Retinal pigment epithelial cell (primary cell): ENCODE measurements at regions not wholly inside any gene's neighbourhood (a gene's known extent, or its start where the extent isn't known, plus 50 kb on each side); places are given as distances from the start of the nearest gene placed in this dataset.
A peak's percentile ranks its signal among the peaks of the same experiment; 100 is the strongest.

ENCODE experiments used
- DNase-seq: peaks from one replicate; pipeline ENCODE4 v3.0.0-alpha.2; 2010; ENCODE audit warnings: low read depth
- H3K4me3 ChIP-seq: 2 replicates; pipeline ENCODE4 v1.5.1; 2011; ENCODE audit warnings: mild to moderate bottlenecking, low read length, control low read depth, moderate library complexity
- CTCF ChIP-seq: conservative IDR thresholded peaks from 2 replicates; pipeline ENCODE4 v1.5.1; 2011; ENCODE audit warnings: low read depth, low read length, control low read depth, inconsistent platforms

GRCh38 chr7:69402696-69403095 lies 195.6 kb upstream of the AUTS2 start:
- TF ChIP-seq CTCF: no peak
- no peak for DNase-seq
- no peak overlapping the region for H3K4me3 ChIP-seq

GRCh38 chr7:69403169-69403568 lies 195.1 kb upstream of the AUTS2 start:
- no peak for DNase-seq
- peak; percentile 31 for TF ChIP-seq CTCF
- no peak overlapping the region for H3K4me3 ChIP-seq

- no peak for DNase-seq
- H3K4me3 ChIP-seq: no peak overlapping the region
- no peak for TF ChIP-seq CTCF
Observed at GRCh38 chr7:69411018-69411417, 187.3 kb upstream of the AUTS2 start.

- DNase-seq: no peak
- no peak overlapping the region for H3K4me3 ChIP-seq
- no peak for TF ChIP-seq CTCF
Observed at GRCh38 chr7:69411466-69411865, 186.8 kb upstream of the AUTS2 start.

GRCh38 chr7:69412331-69413146 lies 185.7 kb upstream of the AUTS2 start:
- DNase-seq: peak; percentile 85
- TF ChIP-seq CTCF: no peak
- no peak overlapping the region for H3K4me3 ChIP-seq

GRCh38 chr7:69414555-69414954 lies 183.7 kb upstream of the AUTS2 start:
- no peak overlapping the region for H3K4me3 ChIP-seq
- DNase-seq: no peak
- no peak for TF ChIP-seq CTCF
